RWPE1 (cell line): ENCODE measurements at regions not wholly inside any gene's neighbourhood (a gene's known extent, or its start where the extent isn't known, plus 50 kb on each side); places are given as distances from the start of the nearest gene placed in this dataset.

ENCODE experiments used
- CTCF ChIA-PET: fragments of 350-600 bp; sonication (Branson Sonifier 250); formaldehyde crosslinking; extraction: SDS; loops from one replicate; lab custom pipeline; 2021; lab: Yijun Ruan, JAX
- POLR2A ChIA-PET: fragments of 400-600 bp; formaldehyde crosslinking; extraction: SDS; loops from one replicate; lab custom pipeline; 2020; ENCODE audit warnings: antibody characterized with exemption; ENCODE audit not compliant: low non-redundant PET; lab: Yijun Ruan, JAX
- DNase-seq: peaks from one replicate; pipeline ENCODE4 v3.0.0; 2012; ENCODE audit warnings: low spot score
- H3K27ac ChIP-seq: fragments of 450-650 bp; 2 replicates; pipeline ENCODE4 v1.5.1; 2017
- TF ChIP-seq, protein P1 (sequence below): fragments of 450-650 bp; conservative IDR thresholded peaks from 2 replicates; pipeline ENCODE4 v1.5.1; 2017; ENCODE audit warnings: low read depth, mild to moderate bottlenecking

DNA sequence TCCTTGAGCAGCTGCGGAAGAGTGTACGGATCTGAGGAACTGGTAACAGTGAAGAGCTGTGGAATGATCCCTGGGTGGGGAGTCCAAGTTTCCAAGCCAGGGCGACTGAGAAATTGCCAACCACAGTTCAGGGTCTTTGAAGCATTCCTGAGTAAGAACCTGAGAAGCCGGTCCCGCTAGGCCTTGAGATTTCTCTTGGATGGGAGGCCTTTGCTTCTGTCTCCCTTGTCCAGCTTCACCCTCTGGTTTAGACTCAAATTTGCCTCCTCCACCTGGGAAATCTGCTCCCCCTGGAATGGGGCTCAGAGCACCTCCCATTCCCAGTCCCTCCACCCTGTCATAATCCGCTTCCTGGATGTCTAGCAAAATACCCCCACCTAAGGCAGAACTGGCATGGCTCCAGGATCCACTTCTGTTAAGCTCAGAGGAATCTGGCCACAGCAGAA is 127.7 kb upstream of the DLG1 start:
- no peak for DNase-seq
- H3K27ac ChIP-seq, result no peak overlapping the region
- CTCF ChIA-PET, result interaction anchor here (0.7 kb wide), 2 partner anchors 15 to 24 kb away, joined by 3 read pairs; no protein-coding TSS in a partner anchor
- POLR2A ChIA-PET, result interaction anchor here (0.7 kb wide), 1 partner anchor 17 kb away, joined by 6 read pairs; no protein-coding TSS in a partner anchor
- TF ChIP-seq, protein P1, sequence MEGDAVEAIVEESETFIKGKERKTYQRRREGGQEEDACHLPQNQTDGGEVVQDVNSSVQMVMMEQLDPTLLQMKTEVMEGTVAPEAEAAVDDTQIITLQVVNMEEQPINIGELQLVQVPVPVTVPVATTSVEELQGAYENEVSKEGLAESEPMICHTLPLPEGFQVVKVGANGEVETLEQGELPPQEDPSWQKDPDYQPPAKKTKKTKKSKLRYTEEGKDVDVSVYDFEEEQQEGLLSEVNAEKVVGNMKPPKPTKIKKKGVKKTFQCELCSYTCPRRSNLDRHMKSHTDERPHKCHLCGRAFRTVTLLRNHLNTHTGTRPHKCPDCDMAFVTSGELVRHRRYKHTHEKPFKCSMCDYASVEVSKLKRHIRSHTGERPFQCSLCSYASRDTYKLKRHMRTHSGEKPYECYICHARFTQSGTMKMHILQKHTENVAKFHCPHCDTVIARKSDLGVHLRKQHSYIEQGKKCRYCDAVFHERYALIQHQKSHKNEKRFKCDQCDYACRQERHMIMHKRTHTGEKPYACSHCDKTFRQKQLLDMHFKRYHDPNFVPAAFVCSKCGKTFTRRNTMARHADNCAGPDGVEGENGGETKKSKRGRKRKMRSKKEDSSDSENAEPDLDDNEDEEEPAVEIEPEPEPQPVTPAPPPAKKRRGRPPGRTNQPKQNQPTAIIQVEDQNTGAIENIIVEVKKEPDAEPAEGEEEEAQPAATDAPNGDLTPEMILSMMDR, result no peak

DNA sequence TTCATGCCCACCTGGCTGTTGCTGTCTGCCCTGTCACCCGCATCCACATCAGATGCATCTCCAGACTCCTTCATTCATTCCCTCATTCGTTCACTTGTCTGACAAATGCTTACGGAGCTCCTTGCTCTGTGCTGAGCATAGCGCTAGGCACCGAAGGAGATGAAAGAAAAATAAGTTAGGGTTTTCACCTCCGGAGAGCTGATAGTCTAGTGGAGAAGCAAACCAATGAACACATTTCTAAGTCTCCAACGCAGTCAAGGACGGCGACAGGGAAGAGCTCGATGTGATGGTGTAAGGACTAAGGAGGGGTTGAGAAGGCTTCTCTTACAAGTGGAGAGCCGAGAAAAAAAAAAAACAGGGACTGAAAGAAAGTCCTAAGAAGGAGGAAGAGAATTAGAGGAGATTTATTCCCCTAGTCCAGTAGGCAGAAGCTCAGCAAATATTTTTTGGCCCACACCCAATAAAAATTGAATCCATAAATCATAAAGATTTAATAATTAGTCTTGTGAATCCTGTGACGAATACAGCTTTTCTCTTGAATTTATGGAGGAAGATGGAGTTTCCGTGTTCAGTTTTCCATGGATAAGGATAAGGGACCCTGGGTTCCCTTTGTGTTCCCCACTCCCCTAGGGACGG is 127.2 kb upstream of the DLG1 start:
- ChIA-PET CTCF (no interaction called here), POLR2A (interaction anchor here (0.7 kb wide), 1 partner anchor 17 kb away, joined by 6 read pairs; no protein-coding TSS in a partner anchor)
- TF ChIP-seq, protein P1, result no peak
- no peak for DNase-seq
- H3K27ac ChIP-seq, result no peak overlapping the region

DNA sequence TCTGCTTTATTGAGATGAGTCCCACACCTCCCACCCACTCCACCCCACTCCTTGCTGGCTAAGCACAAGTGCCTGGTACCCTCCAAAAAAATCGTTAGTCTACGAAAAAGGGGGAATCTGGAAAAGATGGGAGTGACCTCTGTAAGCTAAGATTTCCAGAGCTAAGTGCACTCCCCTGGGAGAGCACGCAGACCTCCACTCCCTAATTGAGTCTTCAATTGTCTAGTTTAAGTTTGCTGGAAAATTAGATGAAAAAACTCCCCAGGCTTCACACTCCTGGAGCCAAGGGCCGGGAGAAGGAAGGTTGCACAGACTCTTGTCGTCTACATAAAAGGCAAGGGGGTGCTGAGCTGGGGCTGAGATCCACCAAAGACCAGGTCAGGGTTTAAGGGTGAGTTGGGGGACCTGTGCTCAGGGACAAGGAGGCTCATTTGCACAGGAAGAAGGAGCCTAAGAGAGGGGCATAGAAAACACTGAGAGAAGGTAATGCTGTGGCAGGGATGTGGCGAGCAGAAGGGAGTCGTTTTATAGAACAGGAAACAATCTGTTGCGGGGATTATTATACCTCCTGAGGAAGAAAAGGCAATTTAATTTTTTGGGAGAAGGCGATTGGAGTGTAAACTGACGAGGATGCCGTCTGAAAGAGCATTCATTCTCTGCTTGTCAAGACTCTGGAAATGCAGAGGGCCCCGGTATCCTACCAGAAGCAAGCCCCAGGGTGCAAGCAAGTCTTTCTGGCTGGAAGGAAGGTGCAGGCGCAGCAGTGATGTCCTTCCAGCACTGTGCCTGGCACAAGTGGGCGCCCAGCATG is 126.5 kb upstream of the DLG1 start:
- TF ChIP-seq, protein P1, result no peak
- ChIA-PET POLR2A (no interaction called here), CTCF (interaction anchor here (1.0 kb wide), 1 partner anchor 85 kb away, joined by 5 read pairs; no protein-coding TSS in a partner anchor)
- no peak overlapping the region for H3K27ac ChIP-seq
- DNase-seq, result no peak

DNA sequence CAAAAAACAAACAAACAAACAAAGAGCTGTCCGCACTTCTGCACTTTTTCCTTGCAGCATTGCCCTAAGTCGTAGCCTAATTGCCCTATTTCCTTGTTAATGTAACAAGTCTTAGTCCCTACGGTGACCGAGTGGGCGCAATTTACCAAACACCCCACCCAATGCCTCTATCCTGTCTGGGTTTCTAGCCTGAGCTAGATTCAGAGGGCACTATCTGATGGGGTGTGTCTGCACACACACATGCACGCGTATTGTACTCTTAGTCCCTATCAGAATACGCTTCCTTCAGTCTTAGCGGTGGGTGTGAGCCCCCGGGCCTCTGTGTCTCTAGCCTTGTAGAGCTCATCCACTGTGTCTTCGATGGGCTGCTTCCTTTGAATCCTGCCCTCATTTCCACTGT is 125.9 kb upstream of the DLG1 start:
- ChIA-PET POLR2A (no interaction called here), CTCF (interaction anchor here (1.0 kb wide), 1 partner anchor 85 kb away, joined by 5 read pairs; no protein-coding TSS in a partner anchor)
- no peak for DNase-seq
- TF ChIP-seq, protein P1, result no peak
- H3K27ac ChIP-seq, result no peak overlapping the region

DNA sequence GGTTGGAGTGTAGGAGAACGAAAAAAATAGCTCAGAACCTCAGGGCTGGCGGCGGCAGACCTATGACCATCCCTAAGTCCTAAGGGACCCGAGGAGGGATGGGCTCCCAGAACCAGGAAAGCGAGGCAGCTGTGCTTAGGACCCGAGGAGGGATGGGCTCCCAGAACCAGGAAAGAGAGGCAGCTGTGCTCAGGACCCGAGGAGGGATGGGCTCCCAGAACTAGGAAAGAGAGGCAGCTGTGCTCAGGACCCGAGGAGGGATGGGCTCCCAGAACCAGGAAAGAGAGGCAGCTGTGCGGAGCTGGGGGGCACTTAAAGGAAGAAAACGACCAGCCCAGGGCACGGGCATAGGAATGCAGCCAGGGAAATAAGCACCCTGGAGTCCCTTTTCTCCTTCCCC is 125.0 kb upstream of the DLG1 start:
- ChIA-PET POLR2A (no interaction called here), CTCF (interaction anchor here (0.8 kb wide), 1 partner anchor 31 kb away, joined by 4 read pairs; no protein-coding TSS in a partner anchor)
- TF ChIP-seq, protein P1, result no peak
- H3K27ac ChIP-seq, result no peak overlapping the region
- no peak for DNase-seq

DNA sequence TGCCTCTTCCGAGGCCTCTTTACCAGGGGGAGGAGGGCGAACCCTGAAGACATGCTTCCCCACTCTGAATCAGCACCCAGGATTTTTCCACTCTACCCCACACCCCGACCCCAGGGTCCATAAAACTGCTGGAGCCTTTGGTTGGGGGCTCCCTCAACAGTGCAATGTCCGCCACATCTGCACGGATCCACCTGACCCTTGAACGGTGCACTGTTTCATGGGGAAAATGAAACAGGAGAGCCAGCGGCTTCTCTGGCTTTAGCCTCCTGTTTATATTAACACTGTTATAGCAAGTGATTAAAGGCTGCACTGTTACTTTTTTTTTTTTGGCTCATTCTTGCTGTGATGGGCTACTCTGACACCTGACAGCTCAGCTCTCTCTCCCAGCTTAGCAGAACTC is 124.1 kb upstream of the DLG1 start:
- peak overlapping the region; percentile 90 for H3K27ac ChIP-seq
- POLR2A ChIA-PET, result no interaction called here
- CTCF ChIA-PET, result interaction anchor here (0.6 to 0.8 kb wide), 2 partner anchors 32 to 200 kb away, joined by 4 read pairs; no protein-coding TSS in a partner anchor

More for the DNA sequence above, 124.1 kb upstream of the DLG1 start:
- TF ChIP-seq, protein P1, result no peak
- DNase-seq, result no peak
